Transverse colon (tissue), 4 donors: ENCODE measurements at regions not wholly inside any gene's neighbourhood (a gene's known extent, or its start where the extent isn't known, plus 50 kb on each side); places are given as distances from the start of the nearest gene placed in this dataset.
"Not testable (repeated sequence)": the region's sequence is repeated elsewhere in the genome, so short reads cannot be mapped to it uniquely, and the experiment has no call there.

Experiments
- DNase-seq: peaks from one replicate; pipeline ENCODE4 v3.0.0-alpha.2; 2019
- H3K27ac ChIP-seq, 4 donors: fragments of 200-600 bp; sonication (generic); 2 replicates each; pipeline ENCODE4 v1.5.1; 2016 to 2018; ENCODE audit warnings: inconsistent platforms in 4 of 4
- H3K27me3 ChIP-seq: fragments of 200-600 bp; sonication (generic); 2 replicates; pipeline ENCODE4 v1.5.1; 2017; ENCODE audit warnings: inconsistent platforms
- H3K36me3 ChIP-seq, 4 donors: fragments of 200-600 bp; sonication (generic); 2 replicates each; pipeline ENCODE4 v1.5.1; 2017 to 2019; ENCODE audit warnings: inconsistent platforms in 4 of 4
- H3K4me1 ChIP-seq, 4 donors: fragments of 200-600 bp; sonication (generic); 2 replicates each; pipeline ENCODE4 v1.5.1; 2017 to 2020; ENCODE audit warnings: inconsistent platforms in 4 of 4
- H3K4me3 ChIP-seq, 4 donors: fragments of 200-600 bp; sonication (generic); 1 replicate in 1 of 4; 2 replicates in 3 of 4; pipeline versions ENCODE4 v1.5.1 to v1.6.1; 2017 to 2019; ENCODE audit warnings: inconsistent platforms in 4 of 4
- H3K9me3 ChIP-seq, 2 donors: fragments of 200-600 bp; sonication (generic); 2 replicates each; pipeline ENCODE4 v1.5.1; 2017 to 2019; ENCODE audit warnings: inconsistent platforms in 2 of 2
- EP300 ChIP-seq: sonication (generic); formaldehyde crosslinking; IDR thresholded peaks from one replicate; pipeline ENCODE4 v1.6.1; 2017; ENCODE audit warnings: antibody characterized with exemption, low read depth
- POLR2A ChIP-seq: fragments of 450-650 bp; IDR thresholded peaks from one replicate; pipeline ENCODE4 v1.6.1; 2016; ENCODE audit warnings: antibody characterized with exemption, mild to moderate bottlenecking, moderate library complexity
- POLR2AphosphoS5 ChIP-seq, 3 donors: sonication (generic); formaldehyde crosslinking; IDR thresholded peaks; one replicate each; pipeline ENCODE4 v1.6.1; 2016; ENCODE audit warnings: antibody characterized with exemption in 3 of 3
- WGBS, 2 donors: methylation state at CpG; one replicate each; pipeline ENCODE4 v1.1.5; 2018; ENCODE audit warnings: low coverage in 1 of 2; 5-methylcytosine and 5-hydroxymethylcytosine counted together
- in situ Hi-C, 4 donors: fragments of 200-750 bp; cut with MboI; loops; one replicate each; pipeline versions ENCODE4 v1.15.0 to v1.15.1; 2017; ENCODE audit warnings: low sequenced_read_pairs in 3 of 4, low pct_ligation_motif_present in 1 of 4, low pct_unique_long_range_greater_than_20kb in 1 of 4
- intact Hi-C: fragments of 100-400 bp; cut with DNase I; formaldehyde crosslinking; loops from one replicate; pipeline ENCODE4 v1.15.1; 2023; ENCODE audit warnings: low total_unique reads
- TF ChIP-seq, protein P1 (sequence below), 5 experiments: fragments of 200-600 bp in 3 of 5; fragments of 450-650 bp in 2 of 5; sonication (generic) in 3 of 5; IDR thresholded peaks; 1 replicate in 2 of 5; 2 replicates in 3 of 5; pipeline ENCODE4 v1.5.1; 2016 to 2017; ENCODE audit warnings: antibody characterized with exemption in 5 of 5, inconsistent platforms in 3 of 5, mild to moderate bottlenecking in 2 of 5, moderate library complexity in 1 of 5

- 94% methylated on average over 4 of the region's 6 CpGs; no CpG with 5 or more reads in 1 of the 2 donors for WGBS, 2 donors
- no peak overlapping the region for H3K4me3 ChIP-seq
- H3K4me1 ChIP-seq, result no peaks in the 10 kb centered on the region
- H3K36me3 ChIP-seq, result no peaks in the 10 kb centered on the region
- no peaks in the 10 kb centered on the region for H3K27me3 ChIP-seq
- TF ChIP-seq POLR2A (no peak), EP300 (no peak), POLR2AphosphoS5 (IDR thresholded peaks at IDR 0.05) (no peak)
- TF ChIP-seq, protein P1, sequence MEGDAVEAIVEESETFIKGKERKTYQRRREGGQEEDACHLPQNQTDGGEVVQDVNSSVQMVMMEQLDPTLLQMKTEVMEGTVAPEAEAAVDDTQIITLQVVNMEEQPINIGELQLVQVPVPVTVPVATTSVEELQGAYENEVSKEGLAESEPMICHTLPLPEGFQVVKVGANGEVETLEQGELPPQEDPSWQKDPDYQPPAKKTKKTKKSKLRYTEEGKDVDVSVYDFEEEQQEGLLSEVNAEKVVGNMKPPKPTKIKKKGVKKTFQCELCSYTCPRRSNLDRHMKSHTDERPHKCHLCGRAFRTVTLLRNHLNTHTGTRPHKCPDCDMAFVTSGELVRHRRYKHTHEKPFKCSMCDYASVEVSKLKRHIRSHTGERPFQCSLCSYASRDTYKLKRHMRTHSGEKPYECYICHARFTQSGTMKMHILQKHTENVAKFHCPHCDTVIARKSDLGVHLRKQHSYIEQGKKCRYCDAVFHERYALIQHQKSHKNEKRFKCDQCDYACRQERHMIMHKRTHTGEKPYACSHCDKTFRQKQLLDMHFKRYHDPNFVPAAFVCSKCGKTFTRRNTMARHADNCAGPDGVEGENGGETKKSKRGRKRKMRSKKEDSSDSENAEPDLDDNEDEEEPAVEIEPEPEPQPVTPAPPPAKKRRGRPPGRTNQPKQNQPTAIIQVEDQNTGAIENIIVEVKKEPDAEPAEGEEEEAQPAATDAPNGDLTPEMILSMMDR (IDR thresholded peaks at IDR 0.05), result no peak
- H3K9me3 ChIP-seq, result no peaks in the 10 kb centered on the region
- H3K27ac ChIP-seq, result no peak overlapping the region
- in situ Hi-C loops, result no loop called here
- DNase-seq, result no peak
- intact Hi-C loops, result no loop called here
Measured at GRCh38 chr13:65783383-65783782, 1446.8 kb downstream of the PCDH9 start.

GRCh38 chr13:65771704-65772313 is 1458.3 kb downstream of the PCDH9 start:
- in situ Hi-C loops, H3K9me3 ChIP-seq, intact Hi-C loops, H3K4me3 ChIP-seq, DNase-seq, H3K27ac ChIP-seq, H3K4me1 ChIP-seq, H3K36me3 ChIP-seq, H3K27me3 ChIP-seq: not testable (repeated sequence)
- 80 to 93% methylated on average over 5 of the region's 6 CpGs for WGBS, 2 donors

DNA sequence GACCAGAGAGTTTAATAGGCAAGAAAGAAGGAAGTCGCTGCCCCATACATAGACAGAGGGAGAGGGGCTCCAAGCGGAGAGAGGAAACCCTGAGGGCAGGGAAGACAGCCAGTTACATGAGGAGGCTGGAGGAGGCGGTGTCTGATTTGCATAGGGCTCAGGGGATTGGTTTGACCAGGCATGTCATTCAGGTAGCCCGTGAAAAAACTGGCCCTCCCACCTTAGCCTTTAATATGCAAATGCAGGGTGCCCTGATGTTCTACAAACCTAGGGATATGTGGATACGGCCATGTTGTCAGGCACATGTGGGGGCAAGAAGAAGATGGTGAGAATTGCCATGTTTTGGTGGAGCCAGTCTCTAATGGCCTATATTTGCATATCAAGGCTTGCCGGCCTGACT is 1461.6 kb downstream of the PCDH9 start:
- Histone ChIP-seq H3K9me3 (peaks cover 5 to 9% of the 10 kb centered on the region in 2 donors), H3K4me1 (no peaks in the 10 kb centered on the region), H3K27ac (no peak overlapping the region), H3K27me3 (no peaks in the 10 kb centered on the region), H3K4me3 (no peak overlapping the region), H3K36me3 (no peaks in the 10 kb centered on the region)
- in situ Hi-C loops, result no loop called here
- no peak for DNase-seq
- intact Hi-C loops, result no loop called here
- WGBS, 2 donors, result 77 to 90% methylated on average over 5 to 6 of the region's 6 CpGs
- TF ChIP-seq EP300, result no peak

- no peak for DNase-seq
- no peaks in the 10 kb centered on the region for H3K4me1 ChIP-seq
- no peak overlapping the region for H3K4me3 ChIP-seq
- H3K27me3 ChIP-seq, result no peaks in the 10 kb centered on the region
- WGBS, 2 donors, result 72% methylated on average over 4 of the region's 4 CpGs; no CpG with 5 or more reads in 1 of the 2 donors
- TF ChIP-seq POLR2A, result no peak
- in situ Hi-C loops (no loop called here), intact Hi-C loops (no loop called here)
- H3K27ac ChIP-seq, result no peak overlapping the region
- no peaks in the 10 kb centered on the region for H3K36me3 ChIP-seq
- H3K9me3 ChIP-seq, result peaks cover 0 to 9% of the 10 kb centered on the region in 2 donors
Measured at GRCh38 chr13:65763811-65764210, 1466.3 kb downstream of the PCDH9 start.

GRCh38 chr13:65762012-65762411 is 1468.1 kb downstream of the PCDH9 start:
- DNase-seq, result no peak
- Histone ChIP-seq H3K4me3 (no peak overlapping the region), H3K36me3 (no peaks in the 10 kb centered on the region), H3K9me3 (peaks cover 0 to 9% of the 10 kb centered on the region in 2 donors), H3K4me1 (no peaks in the 10 kb centered on the region), H3K27me3 (no peaks in the 10 kb centered on the region), H3K27ac (no peak overlapping the region)
- TF ChIP-seq POLR2A, result no peak
- TF ChIP-seq, protein P1 (IDR thresholded peaks at IDR 0.05), result no peak
- TF ChIP-seq POLR2AphosphoS5 (IDR thresholded peaks at IDR 0.05), result no peak
- TF ChIP-seq EP300, result no peak
- intact Hi-C loops, result no loop called here
- in situ Hi-C loops, result no loop called here
